IMR-90 (cell line): ENCODE measurements at regions not wholly inside any gene's neighbourhood (a gene's known extent, or its start where the extent isn't known, plus 50 kb on each side); places are given as distances from the start of the nearest gene placed in this dataset.

Source experiments
- BHLHE40 ChIP-seq: fragments of 150-350 bp; IDR thresholded peaks from 2 replicates; pipeline ENCODE4 v1.6.1; 2016; ENCODE audit warnings: mild to moderate bottlenecking, low read depth, low read length
- ELK1 ChIP-seq: fragments of 150-350 bp; IDR thresholded peaks from 2 replicates; pipeline ENCODE4 v1.6.1; 2016; ENCODE audit warnings: low read depth, mild to moderate bottlenecking, low read length, moderate library complexity, borderline replicate concordance
- MAFK ChIP-seq: IDR thresholded peaks from 2 replicates; pipeline ENCODE4 v1.6.1; 2012; ENCODE audit warnings: low read depth, low read length, improper control_type of control experiment
- MXI1 ChIP-seq: IDR thresholded peaks from 2 replicates; pipeline ENCODE4 v1.6.1; 2012; ENCODE audit warnings: low read depth, mild to moderate bottlenecking, low read length, moderate library complexity, borderline replicate concordance
- POLR2A ChIP-seq: IDR thresholded peaks from 2 replicates; pipeline ENCODE4 v1.6.1; 2012; ENCODE audit warnings: mild to moderate bottlenecking, low read depth, low read length
- SMC3 ChIP-seq: fragments of 150-350 bp; IDR thresholded peaks from 2 replicates; pipeline ENCODE4 v1.6.1; 2016; ENCODE audit warnings: low read depth, mild to moderate bottlenecking, antibody characterized with exemption, low read length, moderate library complexity
- USF2 ChIP-seq: fragments of 150-350 bp; IDR thresholded peaks from 2 replicates; pipeline ENCODE4 v1.6.1; 2017; ENCODE audit warnings: mild to moderate bottlenecking, antibody characterized with exemption, low read length, low read depth
- TF ChIP-seq, protein P1 (sequence below): conservative IDR thresholded peaks from 2 replicates; pipeline ENCODE4 v1.5.1; 2012; ENCODE audit warnings: mild to moderate bottlenecking, low read depth, low read length, improper control_type of control experiment

DNA sequence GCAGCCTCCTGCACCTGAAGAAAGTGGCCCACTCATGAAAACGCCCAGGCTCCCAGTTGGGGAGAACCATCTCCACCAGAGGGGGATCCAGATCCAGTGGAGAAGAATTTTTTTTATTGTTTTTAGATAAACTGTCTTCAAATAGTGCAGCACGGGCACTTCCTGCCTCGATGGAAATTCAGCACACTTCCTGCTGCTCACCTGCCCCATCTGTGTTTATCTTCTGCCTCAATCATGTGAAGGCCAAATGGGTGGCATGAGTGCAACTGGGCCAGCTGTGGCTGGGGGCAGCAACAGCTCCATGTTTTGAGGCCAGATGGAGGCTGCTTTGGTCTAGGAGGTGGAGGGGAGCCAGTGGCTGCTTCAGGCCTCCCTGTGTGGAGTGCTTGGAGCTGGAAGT is 75.9 kb upstream of the WSB1 start:
- TF ChIP-seq POLR2A (no peak), MXI1 (no peak), SMC3 (no peak), ELK1 (no peak), USF2 (no peak), MAFK (no peak), BHLHE40 (no peak)
- TF ChIP-seq, protein P1, sequence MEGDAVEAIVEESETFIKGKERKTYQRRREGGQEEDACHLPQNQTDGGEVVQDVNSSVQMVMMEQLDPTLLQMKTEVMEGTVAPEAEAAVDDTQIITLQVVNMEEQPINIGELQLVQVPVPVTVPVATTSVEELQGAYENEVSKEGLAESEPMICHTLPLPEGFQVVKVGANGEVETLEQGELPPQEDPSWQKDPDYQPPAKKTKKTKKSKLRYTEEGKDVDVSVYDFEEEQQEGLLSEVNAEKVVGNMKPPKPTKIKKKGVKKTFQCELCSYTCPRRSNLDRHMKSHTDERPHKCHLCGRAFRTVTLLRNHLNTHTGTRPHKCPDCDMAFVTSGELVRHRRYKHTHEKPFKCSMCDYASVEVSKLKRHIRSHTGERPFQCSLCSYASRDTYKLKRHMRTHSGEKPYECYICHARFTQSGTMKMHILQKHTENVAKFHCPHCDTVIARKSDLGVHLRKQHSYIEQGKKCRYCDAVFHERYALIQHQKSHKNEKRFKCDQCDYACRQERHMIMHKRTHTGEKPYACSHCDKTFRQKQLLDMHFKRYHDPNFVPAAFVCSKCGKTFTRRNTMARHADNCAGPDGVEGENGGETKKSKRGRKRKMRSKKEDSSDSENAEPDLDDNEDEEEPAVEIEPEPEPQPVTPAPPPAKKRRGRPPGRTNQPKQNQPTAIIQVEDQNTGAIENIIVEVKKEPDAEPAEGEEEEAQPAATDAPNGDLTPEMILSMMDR = no peak
